ENCODE measurements at regions not wholly inside any gene's neighbourhood (a gene's known extent, or its start where the extent isn't known, plus 50 kb on each side); places are given as distances from the start of the nearest gene placed in this dataset.

DNA sequence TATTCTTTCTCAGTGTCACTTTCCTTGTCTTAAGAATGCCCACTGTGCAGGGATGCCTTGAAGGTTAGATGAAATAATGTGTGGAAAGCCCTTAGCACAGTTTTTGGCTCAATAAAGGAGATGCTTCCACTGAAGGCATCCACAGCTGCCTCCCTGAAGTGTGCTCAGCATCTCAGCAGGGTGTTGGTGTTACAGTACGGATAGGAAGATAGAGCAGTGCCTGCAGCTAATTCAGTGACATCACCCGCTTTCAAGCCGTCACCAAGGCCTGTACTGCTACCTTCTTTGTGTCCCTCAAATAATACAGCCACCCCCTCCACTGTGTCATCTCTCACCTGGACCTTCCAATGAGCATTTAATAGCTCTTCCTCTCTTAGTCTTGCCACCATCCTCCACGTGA lies 59.0 kb downstream of the NDUFS5 start:
- DNase-seq = no peak

- DNase-seq = no peak
Observed at GRCh38 chr1:39086386-39086785, 60.2 kb downstream of the NDUFS5 start.

GRCh38 chr1:39086865-39087409 lies 60.8 kb downstream of the NDUFS5 start:
- no peak for DNase-seq

DNA sequence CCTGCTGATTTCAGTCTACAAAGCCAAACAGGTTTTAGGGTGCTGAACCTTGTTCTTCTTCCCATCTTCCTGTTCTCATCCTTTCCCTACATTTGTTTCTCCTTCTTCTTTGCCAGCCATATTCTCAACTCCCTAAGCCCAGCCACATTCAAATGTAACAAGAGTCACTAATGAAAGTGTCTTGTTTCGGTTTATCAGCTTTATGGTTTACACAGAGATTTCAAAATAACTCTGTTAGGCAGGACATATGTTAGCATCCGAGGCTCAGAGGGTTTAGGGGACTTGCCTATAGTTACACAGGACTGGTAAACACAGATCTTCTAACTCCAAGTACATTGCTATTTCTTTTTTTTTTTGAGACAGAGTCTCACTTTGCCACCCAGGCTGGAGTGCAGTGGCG lies 61.3 kb downstream of the NDUFS5 start:
- DNase-seq = no peak

DNA sequence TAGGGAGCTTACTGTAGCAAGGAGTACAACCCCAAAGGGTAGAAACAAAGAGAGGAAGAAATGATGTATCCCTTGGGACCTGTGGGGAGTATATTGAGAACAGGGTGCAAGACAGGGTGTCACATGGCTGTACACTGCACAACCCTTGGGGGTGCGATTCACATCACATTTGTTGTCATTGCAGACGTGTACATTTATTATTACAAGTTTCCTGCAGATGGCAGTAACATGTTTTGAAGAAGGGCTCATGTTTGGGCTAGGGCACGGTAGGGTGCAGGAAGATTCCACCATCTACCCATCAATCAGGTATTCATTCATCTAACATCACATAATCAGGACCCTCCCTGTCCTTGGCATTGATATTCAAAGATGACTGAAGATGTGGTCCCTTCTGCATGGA lies 62.5 kb downstream of the NDUFS5 start:
- DNase-seq = no peak

GRCh38 chr1:39089931-39090521 lies 63.9 kb downstream of the NDUFS5 start:
- DNase-seq = no peak

GRCh38 chr1:39090757-39091380 lies 64.7 kb downstream of the NDUFS5 start:
- DNase-seq = no peak

DNA sequence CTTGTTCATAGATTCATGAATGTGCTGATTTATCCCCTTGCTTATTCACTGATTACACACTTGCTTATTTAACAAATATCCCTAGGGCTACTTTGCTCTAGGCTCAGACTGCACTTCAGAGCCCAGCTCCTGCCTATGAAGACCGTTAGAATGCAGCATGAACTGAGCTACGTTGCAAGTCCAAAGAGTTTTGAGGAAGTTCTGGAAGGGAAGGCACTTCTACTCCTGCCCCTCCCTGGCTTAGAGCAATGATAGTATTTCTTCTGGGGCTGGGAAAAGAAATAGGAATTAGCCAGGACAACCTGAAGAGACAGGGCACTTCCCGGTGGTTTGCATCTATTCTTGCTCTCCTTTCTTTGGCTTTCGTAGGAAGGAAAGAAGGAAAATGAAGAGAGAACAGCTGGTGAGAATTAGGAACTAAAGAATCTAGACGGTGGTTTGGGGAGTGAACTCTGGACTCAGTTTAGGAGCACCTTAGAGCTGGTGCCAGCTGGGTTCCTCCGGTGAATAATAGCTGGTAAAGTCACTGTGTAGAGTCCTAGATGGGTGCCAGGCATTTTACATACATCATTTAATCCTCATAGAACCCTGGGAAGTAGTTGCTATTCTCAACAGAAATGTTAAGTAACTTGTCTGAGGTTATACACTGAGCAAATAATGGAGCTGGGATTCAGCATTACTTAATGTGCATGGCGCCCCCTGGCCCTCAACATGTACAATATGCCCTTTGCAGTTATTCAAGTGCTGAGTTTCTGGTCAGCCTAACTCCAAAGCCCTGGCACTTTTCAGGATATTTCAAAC lies 65.9 kb downstream of the NDUFS5 start:
- DNase-seq = peak; percentile 63

GRCh38 chr1:39094685-39095084 lies 68.5 kb downstream of the NDUFS5 start:
- no peak for DNase-seq

GRCh38 chr1:39098546-39099250 lies 72.5 kb downstream of the NDUFS5 start:
- peak; percentile 85 for DNase-seq

GRCh38 chr1:39102537-39103327 lies 76.6 kb downstream of the NDUFS5 start:
- DNase-seq = peak; percentile 70

GRCh38 chr1:39103328-39104157 lies 77.4 kb downstream of the NDUFS5 start:
- DNase-seq = peak; percentile 28

GRCh38 chr1:39104158-39105060 lies 78.3 kb downstream of the NDUFS5 start:
- DNase-seq = no peak

- DNase-seq = peak; percentile 69
Observed at GRCh38 chr1:39105061-39105840, 79.1 kb downstream of the NDUFS5 start.

DNA sequence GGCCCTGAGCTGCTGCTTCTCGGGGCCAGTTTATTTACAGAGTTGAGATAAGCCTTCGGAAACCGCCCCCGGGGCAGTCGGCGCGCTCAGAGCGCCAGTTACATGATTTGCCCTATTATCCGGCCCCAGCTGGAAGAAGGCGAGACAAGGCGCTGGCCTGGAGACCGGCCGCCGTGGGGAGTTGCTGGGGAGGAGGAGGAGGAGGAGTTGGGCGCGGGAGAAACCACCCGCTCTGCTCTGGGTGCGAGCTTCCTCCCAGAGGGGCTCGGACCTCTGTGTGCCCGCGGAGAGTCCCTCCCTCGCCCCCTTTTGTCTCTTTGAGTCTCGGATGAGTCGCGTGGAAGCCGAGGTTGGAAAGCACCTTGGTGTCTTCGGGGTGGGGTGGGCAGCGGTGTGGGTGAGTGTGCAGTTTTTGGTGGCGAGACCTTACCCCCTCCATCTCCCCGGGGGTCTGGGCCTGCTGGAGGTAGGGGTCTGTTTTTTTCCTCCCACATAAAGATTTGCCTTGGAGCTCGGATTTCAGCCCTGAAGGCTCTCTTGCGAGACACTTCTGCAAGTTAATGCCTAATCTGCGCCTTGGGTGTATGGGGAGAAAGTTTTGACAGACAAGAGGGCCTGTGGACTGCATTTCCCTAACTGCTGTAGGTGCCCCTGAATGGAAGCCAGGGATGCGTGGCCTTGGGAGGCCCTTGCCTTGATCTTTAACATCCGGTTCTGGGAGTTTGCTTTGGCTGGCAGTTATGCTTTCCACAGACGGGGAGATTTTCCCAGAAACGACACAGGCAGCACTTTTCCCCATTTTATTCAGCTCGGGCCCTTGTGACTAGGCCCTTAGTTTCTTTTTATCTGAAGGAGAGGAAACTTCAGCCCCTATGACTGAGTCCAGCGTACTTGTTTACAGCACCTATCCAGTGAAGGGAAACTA lies 80.0 kb downstream of the NDUFS5 start:
- DNase-seq = peak; percentile 38

- no peak for DNase-seq
Observed at GRCh38 chr1:39106801-39107327, 80.7 kb downstream of the NDUFS5 start.

GRCh38 chr1:39107341-39108290 lies 81.5 kb downstream of the NDUFS5 start:
- no peak for DNase-seq
